SK-N-SH (cell line): ENCODE measurements at regions not wholly inside any gene's neighbourhood (a gene's known extent, or its start where the extent isn't known, plus 50 kb on each side); places are given as distances from the start of the nearest gene placed in this dataset.

Experiments
- CTCF ChIP-seq: fragments of 200-600 bp; sonication (generic); IDR thresholded peaks from 2 replicates; pipeline ENCODE4 v1.6.1; 2017; ENCODE audit warnings: antibody characterized with exemption, mild to moderate bottlenecking, moderate library complexity
- EP300 ChIP-seq, 2 experiments: IDR thresholded peaks; 2 replicates each; pipeline versions ENCODE4 v1.4.0 to v1.6.1; 2012; ENCODE audit warnings: borderline replicate concordance in 1 of 2, low read depth in 1 of 2, low read length in 1 of 2
- JUND ChIP-seq: IDR thresholded peaks from 2 replicates; pipeline ENCODE4 v1.4.0; 2012
- MXI1 ChIP-seq: IDR thresholded peaks from 2 replicates; pipeline ENCODE4 v1.6.1; 2012; ENCODE audit warnings: mild to moderate bottlenecking, low read depth, low read length, improper control_type of control experiment
- RAD21 ChIP-seq: IDR thresholded peaks from 2 replicates; pipeline ENCODE4 v1.6.1; 2012; ENCODE audit warnings: mild to moderate bottlenecking, low read length
- SMC3 ChIP-seq: IDR thresholded peaks from 2 replicates; pipeline ENCODE4 v1.6.1; 2012; ENCODE audit warnings: low read depth, low read length, improper control_type of control experiment
- TF ChIP-seq, protein P1 (sequence below): IDR thresholded peaks from 2 replicates; pipeline ENCODE4 v1.4.0; 2012; ENCODE audit warnings: low read depth

DNA sequence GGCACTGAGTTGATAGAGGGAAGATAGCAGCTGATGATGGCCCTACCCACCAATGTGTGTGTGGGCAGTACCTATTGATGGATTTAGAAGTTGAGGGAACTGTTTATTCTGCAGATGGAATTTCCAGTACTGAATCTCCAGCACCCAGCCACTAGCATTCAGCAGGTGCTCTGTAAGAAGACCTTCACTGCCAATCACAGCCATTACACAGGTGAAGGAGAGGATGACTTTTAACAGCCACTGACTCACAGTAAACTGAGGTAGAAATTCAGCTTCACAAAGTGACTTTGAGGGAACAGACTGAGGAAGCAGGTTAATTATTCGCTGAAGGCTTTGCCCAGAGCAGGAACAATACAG lies 107.8 kb downstream of the GGTLC2 start:
- TF ChIP-seq JUND = no peak
- no peak for TF ChIP-seq CTCF
- TF ChIP-seq EP300 (IDR thresholded peaks at IDR 0.05; ENCODE audit: borderline replicate concordance in 1 of 2, low read depth in 1 of 2, low read length in 1 of 2) = no peak
- no peak for TF ChIP-seq RAD21
- TF ChIP-seq, protein P1, sequence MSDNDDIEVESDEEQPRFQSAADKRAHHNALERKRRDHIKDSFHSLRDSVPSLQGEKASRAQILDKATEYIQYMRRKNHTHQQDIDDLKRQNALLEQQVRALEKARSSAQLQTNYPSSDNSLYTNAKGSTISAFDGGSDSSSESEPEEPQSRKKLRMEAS = no peak
- no peak for TF ChIP-seq MXI1
- TF ChIP-seq SMC3 = no peak
